H1 (cell line): ENCODE measurements at regions not wholly inside any gene's neighbourhood (a gene's known extent, or its start where the extent isn't known, plus 50 kb on each side); places are given as distances from the start of the nearest gene placed in this dataset.

ENCODE experiments used
- CTCF ChIA-PET: fragments of 300-600 bp; sonication (Branson Sonifier 250); formaldehyde crosslinking; loops from one replicate; lab custom pipeline; 2021; ENCODE audit not compliant: partially characterized antibody; lab: Charles Lee
- POLR2A ChIA-PET: fragments of 300-600 bp; sonication (Branson Sonifier 250); formaldehyde crosslinking; loops from one replicate; lab custom pipeline; 2021; ENCODE audit warnings: inconsistent platforms; ENCODE audit not compliant: partially characterized antibody; lab: Charles Lee
- DNase-seq, 2 experiments: peaks; one replicate each; pipeline versions ENCODE4 v3.0.0 to v3.0.0-alpha.2; 2010 to 2022; ENCODE audit warnings: low spot score in 2 of 2, low read depth in 1 of 2, mixed read lengths in 1 of 2
- FAIRE-seq: peaks from 2 replicates; lab custom pipeline; 2011; peaks lifted over from hg19 to GRCh38; lab: Jason Lieb, UNC
- H2AFZ ChIP-seq: 2 replicates; pipeline ENCODE4 v1.8.1; 2012; ENCODE audit warnings: low read length, inconsistent platforms
- H2AK5ac ChIP-seq: 2 replicates; pipeline ENCODE4 v1.6.1; 2013; ENCODE audit warnings: low read depth, low read length
- H2BK120ac ChIP-seq: replicated peaks from 2 replicates; pipeline ENCODE3; 2013; ENCODE audit warnings: low read depth, low read length, inconsistent platforms
- H2BK12ac ChIP-seq: 2 replicates; pipeline ENCODE4 v1.6.1; 2013; ENCODE audit warnings: low read depth, low read length
- H2BK15ac ChIP-seq: 2 replicates; pipeline ENCODE4 v1.6.1; 2013; ENCODE audit warnings: low read length
- H2BK20ac ChIP-seq: 2 replicates; pipeline ENCODE4 v1.6.1; 2013; ENCODE audit warnings: low read length
- H2BK5ac ChIP-seq: 2 replicates; pipeline ENCODE4 v1.6.1; 2013; ENCODE audit warnings: low read depth, low read length
- H3K14ac ChIP-seq: 2 replicates; pipeline ENCODE4 v1.6.1; 2013; ENCODE audit warnings: inconsistent platforms; ENCODE audit not compliant: insufficient read length
- H3K18ac ChIP-seq: 2 replicates; pipeline ENCODE4 v1.6.1; 2013; ENCODE audit warnings: low read length; ENCODE audit errors: extremely low read depth
- H3K23ac ChIP-seq: 2 replicates; pipeline ENCODE4 v1.6.1; 2013; ENCODE audit warnings: inconsistent platforms; ENCODE audit not compliant: insufficient read length
- H3K23me2 ChIP-seq: 2 replicates; pipeline ENCODE4 v1.6.1; 2013; ENCODE audit warnings: low read depth, low read length
- H3K27ac ChIP-seq: 2 replicates; pipeline ENCODE4 v1.6.1; 2011; ENCODE audit warnings: low read depth, low read length, inconsistent platforms
- H3K27me3 ChIP-seq, 4 experiments: replicated peaks in 1 of 4; 1 replicate in 1 of 4; 2 replicates in 3 of 4; pipeline versions ENCODE4 v1.6.1 to v1.8.1; 2011 to 2013; ENCODE audit warnings: low read length in 3 of 4, mild to moderate bottlenecking in 3 of 4, inconsistent platforms in 2 of 4, mixed read lengths in 2 of 4, moderate library complexity in 1 of 4; ENCODE audit not compliant: control insufficient read depth in 3 of 4, insufficient read depth in 3 of 4; ENCODE audit errors: extremely low read depth in 1 of 4
- H3K36me3 ChIP-seq, 4 experiments: 2 replicates each; pipeline versions ENCODE4 v1.6.1 to v1.8.1; 2011 to 2013; ENCODE audit warnings: mild to moderate bottlenecking in 4 of 4, low read length in 3 of 4, moderate library complexity in 2 of 4, control low read depth in 1 of 4, inconsistent platforms in 1 of 4; ENCODE audit not compliant: insufficient read depth in 4 of 4, control insufficient read depth in 2 of 4
- H3K4ac ChIP-seq: replicated peaks from 2 replicates; pipeline ENCODE3; 2013; ENCODE audit warnings: low read length, low read depth, mixed read lengths, inconsistent platforms; ENCODE audit not compliant: insufficient read length
- H3K4me1 ChIP-seq, 4 experiments: replicated peaks in 1 of 4; 1 replicate in 1 of 4; 2 replicates in 3 of 4; pipeline versions ENCODE4 v1.6.1 to v1.8.1; 2011 to 2013; ENCODE audit warnings: low read length in 3 of 4, inconsistent platforms in 2 of 4, mixed read lengths in 1 of 4; ENCODE audit not compliant: insufficient read depth in 4 of 4, control insufficient read depth in 3 of 4
- H3K4me2 ChIP-seq, 2 experiments: 2 replicates each; pipeline versions ENCODE4 v1.6.1 to v1.8.1; 2011 to 2013; ENCODE audit warnings: low read depth in 2 of 2, low read length in 2 of 2, control low read depth in 1 of 2, inconsistent platforms in 1 of 2, mild to moderate bottlenecking in 1 of 2; ENCODE audit not compliant: insufficient read depth in 1 of 2
- H3K4me3 ChIP-seq, 4 experiments: fragments of 200-600, 300-600 bp in 1 of 4; sonication (generic), shearing (Covaris generic), sonication (Bioruptor Twin) in 1 of 4; 2 replicates each; pipeline versions ENCODE4 v1.5.1 to v1.8.1; 2011 to 2016; ENCODE audit warnings: low read length in 4 of 4, low read depth in 3 of 4, control low read depth in 2 of 4, inconsistent platforms in 2 of 4, mild to moderate bottlenecking in 2 of 4, mixed read lengths in 1 of 4, moderate library complexity in 1 of 4; ENCODE audit not compliant: insufficient read depth in 2 of 4; ENCODE audit errors: extremely low read depth in 1 of 4
- H3K56ac ChIP-seq: replicated peaks from 2 replicates; pipeline ENCODE3; 2013; ENCODE audit warnings: low read depth, mild to moderate bottlenecking, mixed read lengths, low read length, inconsistent platforms; ENCODE audit not compliant: insufficient read length
- H3K79me1 ChIP-seq: 2 replicates; pipeline ENCODE4 v1.6.1; 2013; ENCODE audit warnings: low read depth, low read length, control low read depth
- H3K79me2 ChIP-seq, 2 experiments: 2 replicates each; pipeline versions ENCODE4 v1.6.1 to v1.8.1; 2012 to 2013; ENCODE audit warnings: low read length in 2 of 2, mild to moderate bottlenecking in 2 of 2, inconsistent platforms in 1 of 2; ENCODE audit not compliant: insufficient read depth in 2 of 2, control insufficient read depth in 1 of 2
- H3K9ac ChIP-seq, 4 experiments: replicated peaks in 1 of 4; 1 replicate in 1 of 4; 2 replicates in 3 of 4; pipeline versions ENCODE4 v1.6.1 to v1.8.1; 2011 to 2013; ENCODE audit warnings: low read depth in 3 of 4, low read length in 3 of 4, control low read depth in 2 of 4, mild to moderate bottlenecking in 2 of 4, moderate library complexity in 2 of 4, inconsistent platforms in 1 of 4; ENCODE audit errors: extremely low read depth in 1 of 4
- H3K9me3 ChIP-seq, 2 experiments: 2 replicates each; pipeline versions ENCODE4 v1.6.1 to v1.8.1; 2012 to 2013; ENCODE audit warnings: mild to moderate bottlenecking in 2 of 2, moderate library complexity in 2 of 2, control low read depth in 1 of 2, inconsistent platforms in 1 of 2, low read depth in 1 of 2, low read length in 1 of 2, mixed read lengths in 1 of 2; ENCODE audit not compliant: insufficient read depth in 2 of 2
- H4K20me1 ChIP-seq, 2 experiments: replicated peaks in 1 of 2; 2 replicates each; pipeline versions ENCODE3 to v1.8.1; 2011 to 2013; ENCODE audit warnings: inconsistent platforms in 2 of 2, low read length in 2 of 2, mild to moderate bottlenecking in 1 of 2; ENCODE audit not compliant: insufficient read depth in 2 of 2, control insufficient read depth in 1 of 2
- H4K5ac ChIP-seq: 2 replicates; pipeline ENCODE4 v1.6.1; 2013; ENCODE audit warnings: low read length, low read depth, mixed read lengths, inconsistent platforms; ENCODE audit not compliant: insufficient read length
- H4K8ac ChIP-seq: 2 replicates; pipeline ENCODE4 v1.8.0; 2013; ENCODE audit warnings: mild to moderate bottlenecking, moderate library complexity, low read length, inconsistent platforms; ENCODE audit not compliant: insufficient read depth; ENCODE audit errors: extremely low read depth
- H4K91ac ChIP-seq: replicated peaks from 2 replicates; pipeline ENCODE3; 2013; ENCODE audit warnings: low read length, mixed read lengths, inconsistent platforms; ENCODE audit not compliant: insufficient read length
- CREB1 ChIP-seq: IDR thresholded peaks from 2 replicates; pipeline ENCODE4 v1.6.1; 2012; ENCODE audit warnings: inconsistent platforms
- EGR1 ChIP-seq: IDR thresholded peaks from 2 replicates; pipeline ENCODE4 v1.6.1; 2011; ENCODE audit warnings: low read depth, low read length, borderline replicate concordance
- ZNF274 ChIP-seq: IDR thresholded peaks from 2 replicates; pipeline ENCODE4 v1.7.0; 2012; ENCODE audit warnings: low read length, borderline replicate concordance; ENCODE audit errors: extremely low read depth
- WGBS, 2 experiments: shearing (Covaris generic) in 1 of 2; methylation state at CpG; one replicate each; pipeline versions ENCODE4 v1.1.6 to v1.1.7; 2013 to 2015; ENCODE audit warnings: low lambda C conversion rate in 2 of 2, mixed read lengths in 2 of 2, inconsistent platforms in 1 of 2, low coverage in 1 of 2, missing lambda C conversion rate in 1 of 2; ENCODE audit not compliant: insufficient replicate concordance in 2 of 2, insufficient coverage in 1 of 2, insufficient read length in 1 of 2; ENCODE audit errors: extremely low coverage in 1 of 2, missing lambda C conversion rate in 1 of 2; 5-methylcytosine and 5-hydroxymethylcytosine counted together
- TF ChIP-seq, protein P1 (sequence below), 3 experiments: IDR thresholded peaks; 1 replicate in 2 of 3; 2 replicates in 1 of 3; pipeline versions ENCODE4 v1.5.1 to v1.6.1; 2011; ENCODE audit warnings: low read length in 3 of 3, mild to moderate bottlenecking in 3 of 3, inconsistent platforms in 2 of 3, low read depth in 1 of 3, moderate library complexity in 1 of 3; ENCODE audit not compliant: insufficient read depth in 1 of 3; ENCODE audit errors: control extremely low read depth in 1 of 3

GRCh38 chr9:94204174-94204573, 54.9 kb upstream of the ZNF169 start:
- Histone ChIP-seq H3K9ac (no peak overlapping the region), H3K36me3 (no peaks in the 10 kb centered on the region), H4K20me1 (no peaks in the 10 kb centered on the region), H2BK120ac (no peak overlapping the region), H3K9me3 (no peaks in the 10 kb centered on the region), H3K27me3 (no peaks in the 10 kb centered on the region), H3K18ac (no peak overlapping the region), H3K4ac (no peak overlapping the region), H4K8ac (no peak overlapping the region), H2AFZ (no peak overlapping the region), H3K14ac (no peak overlapping the region), H3K79me1 (no peaks in the 10 kb centered on the region), H2BK5ac (no peak overlapping the region), H3K79me2 (no peaks in the 10 kb centered on the region), H3K23ac (no peak overlapping the region), H2BK12ac (no peak overlapping the region), H3K4me2 (no peak overlapping the region), H3K56ac (no peak overlapping the region), H4K5ac (no peak overlapping the region), H3K4me1 (no peaks in the 10 kb centered on the region), H4K91ac (no peak overlapping the region), H3K27ac (no peak overlapping the region), H3K23me2 (no peaks in the 10 kb centered on the region), H2AK5ac (no peak overlapping the region), H3K4me3 (no peak overlapping the region), H2BK15ac (no peak overlapping the region), H2BK20ac (no peak overlapping the region)
- DNase-seq (no peak), FAIRE-seq (no peak)
- 62% methylated on average over 4 of the region's 4 CpGs; no CpG with 5 or more reads in 1 of the 2 experiments for WGBS, 2 experiments
- POLR2A ChIA-PET = interaction anchor here (1.2 kb wide), 1 partner anchor 30 kb away, joined by 3 read pairs; no protein-coding TSS in a partner anchor
- CTCF ChIA-PET = interaction anchor here (3.3 kb wide), 1 partner anchor 10 kb away, joined by 11 read pairs; no protein-coding TSS in a partner anchor
- no peak for TF ChIP-seq EGR1
- peak; percentile 36; the same call in 1 of the 2 replicates for TF ChIP-seq ZNF274
- no peak for TF ChIP-seq CREB1
- TF ChIP-seq, protein P1, sequence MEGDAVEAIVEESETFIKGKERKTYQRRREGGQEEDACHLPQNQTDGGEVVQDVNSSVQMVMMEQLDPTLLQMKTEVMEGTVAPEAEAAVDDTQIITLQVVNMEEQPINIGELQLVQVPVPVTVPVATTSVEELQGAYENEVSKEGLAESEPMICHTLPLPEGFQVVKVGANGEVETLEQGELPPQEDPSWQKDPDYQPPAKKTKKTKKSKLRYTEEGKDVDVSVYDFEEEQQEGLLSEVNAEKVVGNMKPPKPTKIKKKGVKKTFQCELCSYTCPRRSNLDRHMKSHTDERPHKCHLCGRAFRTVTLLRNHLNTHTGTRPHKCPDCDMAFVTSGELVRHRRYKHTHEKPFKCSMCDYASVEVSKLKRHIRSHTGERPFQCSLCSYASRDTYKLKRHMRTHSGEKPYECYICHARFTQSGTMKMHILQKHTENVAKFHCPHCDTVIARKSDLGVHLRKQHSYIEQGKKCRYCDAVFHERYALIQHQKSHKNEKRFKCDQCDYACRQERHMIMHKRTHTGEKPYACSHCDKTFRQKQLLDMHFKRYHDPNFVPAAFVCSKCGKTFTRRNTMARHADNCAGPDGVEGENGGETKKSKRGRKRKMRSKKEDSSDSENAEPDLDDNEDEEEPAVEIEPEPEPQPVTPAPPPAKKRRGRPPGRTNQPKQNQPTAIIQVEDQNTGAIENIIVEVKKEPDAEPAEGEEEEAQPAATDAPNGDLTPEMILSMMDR (IDR thresholded peaks at IDR 0.05; ENCODE audit: control extremely low read depth in 1 of 3, insufficient read depth in 1 of 3, low read depth in 1 of 3, low read length in 3 of 3) = no peak
